OCI-LY7 (cell line): ENCODE measurements at regions not wholly inside any gene's neighbourhood (a gene's known extent, or its start where the extent isn't known, plus 50 kb on each side); places are given as distances from the start of the nearest gene placed in this dataset.

Source experiments
- BruUV-seq: library from RNA; stranded (reverse); fragments of 400-500 nt; replicated peaks from 2 replicates; lab custom pipeline; 2021; lab: Mats Ljungman, UMichigan
- CTCF ChIA-PET: fragments of 300-600 bp; sonication (Branson Sonifier 250); formaldehyde crosslinking; loops from one replicate; lab custom pipeline; 2022; ENCODE audit warnings: antibody characterized with exemption; ENCODE audit not compliant: unreplicated experiment; lab: Charles Lee
- POLR2A ChIA-PET: fragments of 300-600 bp; sonication (Branson Sonifier 250); formaldehyde crosslinking; loops from one replicate; lab custom pipeline; 2022; ENCODE audit warnings: antibody characterized with exemption; lab: Charles Lee
- DNase-seq: peaks from one replicate; pipeline ENCODE4 v3.0.0-alpha.2; 2015; ENCODE audit warnings: low spot score
- H2AFZ ChIP-seq: fragments of 200-600 bp; sonication (generic), shearing (Covaris generic); 2 replicates; pipeline ENCODE4 v1.6.1; 2014; ENCODE audit warnings: mild to moderate bottlenecking, antibody characterized with exemption, low read length, moderate library complexity
- H3K27ac ChIP-seq: fragments of 200-600 bp; sonication (generic); 2 replicates; pipeline ENCODE4 v1.5.1; 2014; ENCODE audit warnings: mixed run types, low read depth, mild to moderate bottlenecking, moderate library complexity, low read length, inconsistent platforms; ENCODE audit not compliant: poor library complexity, severe bottlenecking
- H3K36me3 ChIP-seq: fragments of 200-600 bp; sonication (generic); 2 replicates; pipeline ENCODE4 v1.6.1; 2014; ENCODE audit warnings: mild to moderate bottlenecking, antibody characterized with exemption, low read length, moderate library complexity, mixed read lengths; ENCODE audit not compliant: insufficient read depth
- H3K4me1 ChIP-seq: fragments of 200-600 bp; sonication (generic); 2 replicates; pipeline ENCODE4 v1.5.1; 2014; ENCODE audit warnings: mild to moderate bottlenecking, low read length; ENCODE audit not compliant: insufficient read depth, poor library complexity, severe bottlenecking
- H3K4me2 ChIP-seq: fragments of 200-600 bp; sonication (generic); 2 replicates; pipeline ENCODE4 v1.6.1; 2014; ENCODE audit warnings: mild to moderate bottlenecking, low read length
- H3K4me3 ChIP-seq: fragments of 200-600 bp; sonication (generic); 2 replicates; pipeline ENCODE4 v1.5.1; 2014; ENCODE audit warnings: mild to moderate bottlenecking, low read depth, low read length; ENCODE audit not compliant: poor library complexity, severe bottlenecking
- H3K79me2 ChIP-seq: fragments of 200-600 bp; sonication (generic); 2 replicates; pipeline ENCODE4 v1.6.1; 2016; ENCODE audit warnings: low read depth, mild to moderate bottlenecking, low read length, moderate library complexity, mixed read lengths; ENCODE audit not compliant: insufficient read depth
- H3K9me2 ChIP-seq: fragments of 200-600 bp; sonication (generic); 2 replicates; pipeline ENCODE4 v1.6.1; 2016; ENCODE audit warnings: mild to moderate bottlenecking, low read length, mixed read lengths; ENCODE audit not compliant: insufficient read depth
- H3K9me3 ChIP-seq: fragments of 200-600 bp; sonication (generic); 2 replicates; pipeline ENCODE4 v1.6.1; 2014; ENCODE audit warnings: mild to moderate bottlenecking, mixed run types, low read length, mixed read lengths
- H4K20me1 ChIP-seq: fragments of 200-600 bp; sonication (generic); 2 replicates; pipeline ENCODE4 v1.6.1; 2014; ENCODE audit warnings: mild to moderate bottlenecking, antibody characterized with exemption, low read length, moderate library complexity, mixed read lengths; ENCODE audit not compliant: insufficient read depth
- CTCF ChIP-seq: fragments of 200-600 bp; sonication (generic); conservative IDR thresholded peaks from 2 replicates; pipeline ENCODE4 v1.5.1; 2014; ENCODE audit warnings: mild to moderate bottlenecking, antibody characterized with exemption, low read length, moderate library complexity, mixed read lengths
- EZH2phosphoT487 ChIP-seq: fragments of 200-600 bp; sonication (generic); IDR thresholded peaks from 2 replicates; pipeline ENCODE4 v1.6.1; 2018; ENCODE audit warnings: low read depth, borderline replicate concordance, mild to moderate bottlenecking, mixed run types, antibody characterized with exemption, low read length, moderate library complexity, mixed read lengths
- intact Hi-C: fragments of 100-400 bp; cut with micrococcal nuclease; formaldehyde crosslinking; loops from one replicate; pipeline ENCODE4 v1.10.0; 2022; ENCODE audit not compliant: unreplicated experiment

- CTCF ChIA-PET = interaction anchor here (0.6 kb wide), 1 partner anchor 1281 kb away, joined by 3 read pairs; no protein-coding TSS in a partner anchor
- no peak overlapping the region for H3K4me3 ChIP-seq
- BruUV-seq = no TSS peak
Observed at GRCh38 chr16:59920054-59920453, 1185.9 kb upstream of the GOT2 start.

GRCh38 chr16:59913666-59914065, 1179.5 kb upstream of the GOT2 start:
- no peak overlapping the region for H3K4me2 ChIP-seq
- intact Hi-C loops = no loop called here
- H3K4me1 ChIP-seq = no peaks in the 10 kb centered on the region
- no peaks in the 10 kb centered on the region for H3K79me2 ChIP-seq
- TF ChIP-seq EZH2phosphoT487 (no peak), CTCF (no peak)
- H3K4me3 ChIP-seq = no peak overlapping the region
- POLR2A ChIA-PET = interaction anchor here (0.6 kb wide), 1 partner anchor 1478 kb away, joined by 3 read pairs; no protein-coding TSS in a partner anchor
- CTCF ChIA-PET = no interaction called here
- no peak overlapping the region for H3K27ac ChIP-seq
- H3K36me3 ChIP-seq = no peaks in the 10 kb centered on the region
- no peaks in the 10 kb centered on the region for H3K9me2 ChIP-seq
- no TSS peak for BruUV-seq
- H2AFZ ChIP-seq = no peak overlapping the region
- no peak for DNase-seq
- H4K20me1 ChIP-seq = no peaks in the 10 kb centered on the region
- H3K9me3 ChIP-seq = no peaks in the 10 kb centered on the region

More at GRCh38 chr16:59920054-59920453, 1185.9 kb upstream of the GOT2 start:
- Histone ChIP-seq H3K27ac (no peak overlapping the region), H3K79me2 (no peaks in the 10 kb centered on the region), H3K4me1 (no peaks in the 10 kb centered on the region), H3K9me2 (no peaks in the 10 kb centered on the region), H3K36me3 (no peaks in the 10 kb centered on the region), H3K4me2 (no peak overlapping the region), H2AFZ (no peak overlapping the region), H3K9me3 (no peaks in the 10 kb centered on the region), H4K20me1 (no peaks in the 10 kb centered on the region)
- no peak for DNase-seq
- POLR2A ChIA-PET = no interaction called here
- intact Hi-C loops = no loop called here
- TF ChIP-seq EZH2phosphoT487 (no peak), CTCF (no peak)

GRCh38 chr16:59909262-59909661, 1175.1 kb upstream of the GOT2 start:
- Histone ChIP-seq H3K4me2 (no peak overlapping the region), H3K4me1 (no peaks in the 10 kb centered on the region), H3K36me3 (no peaks in the 10 kb centered on the region), H4K20me1 (no peaks in the 10 kb centered on the region), H3K27ac (no peak overlapping the region), H3K9me3 (no peaks in the 10 kb centered on the region), H3K79me2 (no peaks in the 10 kb centered on the region), H2AFZ (no peak overlapping the region), H3K9me2 (no peaks in the 10 kb centered on the region), H3K4me3 (no peak overlapping the region)
- intact Hi-C loops = no loop called here
- no TSS peak for BruUV-seq
- DNase-seq = no peak
- CTCF ChIA-PET = no interaction called here
- TF ChIP-seq CTCF (no peak), EZH2phosphoT487 (no peak)
- POLR2A ChIA-PET = interaction anchor here (0.8 kb wide), 1 partner anchor 9 kb away, joined by 3 read pairs; no protein-coding TSS in a partner anchor
